ENCODE measurements at regions not wholly inside any gene's neighbourhood (a gene's known extent, or its start where the extent isn't known, plus 50 kb on each side); places are given as distances from the start of the nearest gene placed in this dataset.
"Not testable (repeated sequence)": the region's sequence is repeated elsewhere in the genome, so short reads cannot be mapped to it uniquely, and the experiment has no call there.

GRCh38 chr2:130252880-130253645 lies 54.8 kb upstream of the TUBA3E start:
- peak overlapping the region; percentile 51 for H3K4me3 ChIP-seq (ENCODE audit: low read length)
- no peak for TF ChIP-seq CTCF (conservative IDR thresholded peaks at IDR 0.05; ENCODE audit: low read depth, low read length)
- no peak for DNase-seq (ENCODE audit: low read depth)

- TF ChIP-seq CTCF (conservative IDR thresholded peaks at IDR 0.05; ENCODE audit: low read depth, low read length): no peak
- peak overlapping the region; percentile 51 for H3K4me3 ChIP-seq (ENCODE audit: low read length)
- no peak for DNase-seq (ENCODE audit: low read depth)
Measured at GRCh38 chr2:130251873-130252620, 53.8 kb upstream of the TUBA3E start.

- no peak for TF ChIP-seq CTCF (conservative IDR thresholded peaks at IDR 0.05; ENCODE audit: low read depth, low read length)
- peak overlapping the region; percentile 51 for H3K4me3 ChIP-seq (ENCODE audit: low read length)
- DNase-seq (ENCODE audit: low read depth): no peak
Measured at GRCh38 chr2:130251535-130251872, 53.3 kb upstream of the TUBA3E start.

GRCh38 chr2:130248355-130248754 lies 50.1 kb upstream of the TUBA3E start:
- not testable (repeated sequence) for DNase-seq (ENCODE audit: low read depth); H3K4me3 ChIP-seq (ENCODE audit: low read length)
